ENCODE measurements at regions not wholly inside any gene's neighbourhood (a gene's known extent, or its start where the extent isn't known, plus 50 kb on each side); places are given as distances from the start of the nearest gene placed in this dataset.
"Not testable (repeated sequence)": the region's sequence is repeated elsewhere in the genome, so short reads cannot be mapped to it uniquely, and the experiment has no call there.

DNA sequence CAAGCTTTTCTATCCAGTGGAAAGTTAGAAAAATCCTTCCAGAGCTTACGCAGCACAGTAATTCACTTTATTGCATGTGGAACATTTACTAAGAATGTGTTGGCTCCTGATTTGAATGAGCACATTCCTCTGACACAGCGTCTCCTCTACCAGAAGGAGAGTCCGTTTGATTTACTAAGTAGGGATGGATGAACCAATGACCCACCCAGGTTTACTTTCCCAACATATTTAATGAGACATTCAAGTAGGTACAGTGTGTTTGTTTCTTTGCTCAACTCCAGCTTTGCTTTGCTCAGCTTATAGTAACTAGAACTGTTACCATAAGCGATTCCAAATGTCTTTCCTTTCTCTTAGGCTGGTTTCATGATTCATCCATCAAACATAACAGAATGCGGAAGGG lies 161.7 kb downstream of the SMARCA1 start:
- DNase-seq (ENCODE audit: low spot score), result no peak
- intact Hi-C loops (cut with DNase I), result no loop called here

GRCh38 chrX:129360175-129360574 lies 163.1 kb downstream of the SMARCA1 start:
- DNase-seq (ENCODE audit: low spot score), result no peak
- intact Hi-C loops (cut with DNase I), result no loop called here

GRCh38 chrX:129359269-129359668 lies 164.0 kb downstream of the SMARCA1 start:
- DNase-seq (ENCODE audit: low spot score), result no peak
- intact Hi-C loops (cut with DNase I), result no loop called here

DNA sequence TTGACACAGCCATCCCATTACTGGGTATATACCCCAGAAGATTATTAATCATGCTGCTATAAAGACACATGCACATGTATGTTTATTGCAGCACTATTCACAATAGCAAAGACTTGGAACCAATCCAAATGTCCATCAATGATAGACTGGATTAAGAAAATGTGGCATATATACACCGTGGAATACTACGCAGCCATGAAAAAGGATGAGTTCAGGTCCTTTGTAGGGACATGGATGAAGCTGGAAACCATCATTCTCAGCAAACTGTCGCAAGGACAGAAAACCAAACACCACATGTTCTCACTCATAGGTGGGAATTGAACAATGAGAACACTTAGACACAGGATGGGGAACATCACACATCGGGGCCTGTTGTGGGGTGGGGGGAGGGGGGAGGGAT lies 165.9 kb downstream of the SMARCA1 start:
- intact Hi-C loops (cut with DNase I); DNase-seq (ENCODE audit: low spot score): not testable (repeated sequence)

DNA sequence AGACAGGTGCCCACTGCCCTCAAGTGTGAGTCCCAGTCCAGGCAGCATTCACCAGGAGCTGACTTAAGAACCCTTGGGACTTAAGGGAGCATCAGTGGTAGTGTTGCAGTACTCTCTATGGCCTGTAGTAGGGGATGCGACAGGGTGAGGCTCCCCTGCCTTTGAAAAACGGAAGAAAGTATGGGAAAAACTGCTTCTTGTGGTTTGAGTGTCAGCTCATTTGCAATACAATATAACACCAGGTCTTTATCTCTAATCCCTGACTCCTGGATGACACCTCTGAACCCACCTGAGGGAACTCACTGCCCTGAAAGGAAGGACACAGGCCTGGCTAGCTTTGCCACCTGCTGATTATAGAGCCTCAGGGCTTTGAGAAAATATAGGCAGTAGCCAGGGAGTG lies 176.0 kb downstream of the SMARCA1 start:
- intact Hi-C loops (cut with DNase I), result no loop called here
- DNase-seq (ENCODE audit: low spot score), result no peak

GRCh38 chrX:129346574-129346973 lies 176.7 kb downstream of the SMARCA1 start:
- no peak for DNase-seq (ENCODE audit: low spot score)
- intact Hi-C loops (cut with DNase I), result no loop called here

DNA sequence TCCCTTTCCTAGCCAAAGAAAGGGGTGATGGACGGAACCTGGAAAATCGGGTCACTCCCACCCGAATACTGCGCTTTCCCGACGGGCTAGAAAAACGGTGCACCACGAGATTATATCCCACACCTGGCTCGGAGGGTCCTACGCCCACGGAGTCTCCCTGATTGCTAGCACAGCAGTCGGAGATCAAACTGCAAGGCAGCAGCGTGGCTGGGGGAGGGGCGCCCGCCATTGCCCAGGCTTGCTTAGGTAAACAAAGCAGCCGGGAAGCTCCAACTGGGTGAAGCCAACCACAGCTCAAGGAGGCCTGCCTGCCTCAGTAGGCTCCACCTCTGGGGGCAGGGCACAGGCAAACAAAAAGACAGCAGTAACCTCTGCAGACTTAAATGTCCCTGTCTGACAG lies 186.0 kb downstream of the SMARCA1 start:
- intact Hi-C loops (cut with DNase I); DNase-seq (ENCODE audit: low spot score): not testable (repeated sequence)

DNA sequence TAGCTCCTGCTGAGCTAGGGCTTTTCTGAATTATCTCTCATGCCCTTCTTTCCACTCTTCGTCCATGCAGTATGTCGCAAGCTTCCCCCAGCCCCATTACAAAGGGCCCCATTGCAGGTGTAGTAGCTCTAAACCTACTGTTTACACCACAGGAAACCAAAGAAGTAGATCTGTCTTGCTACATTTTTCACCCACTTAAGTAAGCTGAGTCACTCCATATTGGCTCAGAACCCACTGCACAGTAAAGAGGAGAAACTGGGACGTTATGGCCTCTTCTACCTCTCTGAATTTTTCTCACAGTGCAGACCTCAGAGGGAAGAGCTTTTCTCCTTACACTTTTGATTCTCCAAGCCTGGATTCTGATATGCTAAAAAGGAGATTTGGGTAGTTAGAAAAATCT lies 200.2 kb downstream of the SMARCA1 start:
- no peak for DNase-seq (ENCODE audit: low spot score)
- intact Hi-C loops (cut with DNase I), result no loop called here

GRCh38 chrX:129318375-129318774 lies 204.9 kb downstream of the SMARCA1 start:
- DNase-seq (ENCODE audit: low spot score), result no peak
- intact Hi-C loops (cut with DNase I), result no loop called here

- intact Hi-C loops (cut with DNase I), result no loop called here
Observed at GRCh38 chrX:129316461-129316860, 206.8 kb downstream of the SMARCA1 start.

GRCh38 chrX:129310000-129310399 lies 213.3 kb downstream of the SMARCA1 start:
- intact Hi-C loops (cut with DNase I), result no loop called here
- DNase-seq (ENCODE audit: low spot score), result no peak

More at GRCh38 chrX:129316461-129316860, 206.8 kb downstream of the SMARCA1 start:
- DNase-seq (ENCODE audit: low spot score), result no peak

DNA sequence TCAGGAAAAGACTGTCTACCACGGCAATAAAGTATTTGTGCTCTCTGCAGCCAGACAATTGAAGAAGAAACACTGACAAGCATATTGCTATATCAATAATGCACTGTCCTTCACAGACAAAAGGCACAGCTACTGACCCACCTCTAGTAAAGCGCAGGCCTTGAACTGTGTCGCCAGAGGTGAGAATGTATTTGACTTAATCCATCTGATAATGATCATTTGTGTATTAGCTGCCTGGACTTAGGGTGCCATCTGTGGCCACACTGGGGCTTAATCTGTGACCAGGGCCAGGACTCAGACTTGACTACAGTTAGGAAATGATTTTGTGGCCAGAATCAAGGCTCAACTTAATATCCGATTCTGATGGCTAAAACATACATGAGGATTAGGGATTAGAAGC lies 260.4 kb downstream of the SMARCA1 start:
- intact Hi-C loops (cut with DNase I), result no loop called here
- no peak for DNase-seq (ENCODE audit: low spot score)

DNA sequence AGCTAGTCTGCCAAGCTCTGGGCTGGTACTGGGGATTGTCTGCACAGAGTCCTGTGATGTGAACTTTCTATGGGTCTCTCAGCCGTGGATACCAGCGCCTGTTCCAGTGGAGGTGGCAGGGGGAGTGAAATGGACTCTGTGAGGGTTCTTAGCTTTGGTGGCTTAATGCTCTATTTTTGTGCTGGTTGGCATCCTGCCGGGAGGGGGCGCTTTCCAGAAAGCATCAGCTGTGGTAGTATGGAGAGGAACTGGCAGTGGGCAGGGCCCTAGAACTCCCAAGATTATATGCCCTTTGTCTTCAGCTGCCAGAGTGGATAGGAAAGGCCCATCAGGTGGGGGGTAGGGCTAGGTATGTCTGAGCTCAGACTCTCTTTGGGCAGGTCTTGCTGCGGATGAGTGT lies 267.8 kb downstream of the SMARCA1 start:
- intact Hi-C loops (cut with DNase I); DNase-seq (ENCODE audit: low spot score): not testable (repeated sequence)

DNA sequence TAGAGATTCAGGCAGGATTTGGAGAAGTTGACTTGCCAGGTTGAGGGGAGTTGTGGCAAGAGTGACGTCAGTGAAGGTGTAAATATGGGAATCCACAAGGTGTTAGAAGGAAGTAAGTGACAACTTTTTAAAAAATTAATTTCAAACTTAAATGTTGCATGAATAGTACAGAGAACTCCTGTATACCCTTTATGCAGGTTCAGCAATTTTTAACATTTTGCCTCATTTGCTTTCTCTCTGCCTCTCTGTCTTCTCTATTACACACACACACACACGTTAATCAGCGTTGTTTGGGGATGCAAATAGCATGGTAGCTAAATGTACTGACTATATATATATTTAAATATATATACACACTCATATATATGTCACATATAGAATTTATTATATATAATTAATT lies 273.7 kb downstream of the SMARCA1 start:
- intact Hi-C loops (cut with DNase I), result no loop called here
- DNase-seq (ENCODE audit: low spot score), result no peak

DNA sequence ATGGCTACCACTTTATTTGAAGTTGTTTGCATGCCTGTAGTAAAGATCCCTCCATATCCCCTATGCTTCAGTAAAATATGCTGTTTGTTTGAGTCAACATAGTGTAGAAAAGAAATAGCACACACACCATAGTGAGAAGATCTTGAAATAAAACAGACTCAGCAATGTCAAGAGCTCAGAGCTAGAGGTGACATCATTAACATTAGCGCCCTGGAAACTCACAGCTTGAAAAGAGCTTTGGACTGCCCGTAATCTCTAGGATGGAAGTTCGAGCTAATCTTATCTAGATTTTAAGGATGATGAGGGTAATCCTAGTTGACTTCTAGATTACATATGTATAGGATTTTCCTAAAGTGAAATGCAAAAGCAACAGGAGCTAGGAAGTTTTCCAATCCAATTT lies 275.6 kb downstream of the SMARCA1 start:
- intact Hi-C loops (cut with DNase I), result no loop called here
- no peak for DNase-seq (ENCODE audit: low spot score)

DNA sequence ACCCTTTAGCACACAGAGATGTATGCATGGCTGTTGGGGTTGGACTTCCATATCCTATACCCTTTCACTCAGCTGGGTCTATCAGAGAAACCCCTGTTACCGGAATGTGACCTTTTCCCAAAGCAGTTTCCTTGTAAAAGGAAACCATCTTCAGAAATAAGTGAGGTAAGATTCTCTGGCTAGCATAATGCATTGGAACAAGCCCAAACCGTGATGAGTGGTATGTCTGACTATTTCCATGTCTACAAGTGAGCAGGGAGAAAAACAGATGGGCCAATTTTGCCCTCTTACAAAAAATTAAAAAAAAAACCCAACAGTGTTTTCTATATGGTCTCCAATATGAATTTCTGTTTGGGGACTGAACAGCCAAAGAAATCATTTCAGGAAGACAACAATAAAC lies 283.9 kb downstream of the SMARCA1 start:
- DNase-seq (ENCODE audit: low spot score), result no peak
- intact Hi-C loops (cut with DNase I), result no loop called here

- intact Hi-C loops (cut with DNase I), result no loop called here
- no peak for DNase-seq (ENCODE audit: low spot score)
Observed at GRCh38 chrX:129238011-129238410, 285.3 kb downstream of the SMARCA1 start.

DNA sequence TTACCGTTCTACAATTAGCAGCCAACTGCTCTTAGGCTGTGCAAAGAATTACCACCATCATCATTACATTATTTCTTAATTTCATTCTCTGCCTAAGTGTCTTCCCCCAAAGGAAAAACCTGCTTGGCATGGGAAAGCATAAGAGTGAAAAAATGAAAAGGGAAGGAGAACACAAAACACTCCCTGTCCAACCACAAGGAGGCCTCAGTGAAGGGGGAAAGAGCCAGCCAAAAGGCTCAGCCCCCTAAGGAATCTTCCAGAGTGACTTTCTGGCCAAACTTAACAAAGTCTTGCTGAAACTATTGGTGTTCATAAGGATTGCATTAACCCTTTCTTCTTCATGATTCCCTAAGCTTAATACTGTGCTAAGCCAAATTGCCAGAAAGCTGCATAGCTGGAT lies 287.4 kb downstream of the SMARCA1 start:
- intact Hi-C loops (cut with DNase I), result no loop called here
- no peak for DNase-seq (ENCODE audit: low spot score)

GRCh38 chrX:129233786-129234185 lies 289.5 kb downstream of the SMARCA1 start:
- intact Hi-C loops (cut with DNase I), result no loop called here
- DNase-seq (ENCODE audit: low spot score), result no peak

- DNase-seq (ENCODE audit: low spot score), result no peak
- intact Hi-C loops (cut with DNase I), result loop anchor here in 1 of 2 donors (1.0 kb wide), 1 partner anchor 20 kb away; no protein-coding TSS in a partner anchor
Observed at GRCh38 chrX:129230850-129231512, 292.3 kb downstream of the SMARCA1 start.

DNA sequence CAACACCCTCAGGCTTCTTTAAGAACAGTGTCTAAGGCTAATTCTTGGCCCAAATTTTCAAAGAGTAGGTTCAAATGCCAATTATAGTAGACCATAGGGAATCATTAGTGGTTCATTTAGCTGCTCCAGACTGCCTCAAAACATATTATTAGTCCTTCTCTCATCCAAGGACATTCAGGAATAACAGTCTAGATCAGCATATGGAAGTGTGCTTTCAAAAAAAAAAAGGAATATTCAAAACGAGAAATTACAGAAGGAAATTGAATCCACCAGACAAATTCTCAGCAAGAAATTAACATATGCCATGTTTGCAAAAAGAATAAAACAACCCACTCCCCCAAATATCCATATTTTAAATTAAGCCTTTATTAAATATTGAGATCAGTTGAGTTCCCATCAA lies 293.1 kb downstream of the SMARCA1 start:
- no peak for DNase-seq (ENCODE audit: low spot score)
- intact Hi-C loops (cut with DNase I), result loop anchor here in 1 of 2 donors (1.0 kb wide), 1 partner anchor 19 kb away; no protein-coding TSS in a partner anchor

- intact Hi-C loops (cut with DNase I), result no loop called here
- no peak for DNase-seq (ENCODE audit: low spot score)
Observed at GRCh38 chrX:129227366-129227765, 295.9 kb downstream of the SMARCA1 start.
